Testis (tissue), 2 donors: ENCODE measurements at regions not wholly inside any gene's neighbourhood (a gene's known extent, or its start where the extent isn't known, plus 50 kb on each side); places are given as distances from the start of the nearest gene placed in this dataset.

Experiments used
- DNase-seq: peaks from one replicate; pipeline ENCODE4 v3.0.0-alpha.2; 2019
- H3K27ac ChIP-seq, 2 donors: fragments of 200-600 bp; sonication (generic); one replicate each; pipeline ENCODE4 v1.5.1; 2019
- H3K27me3 ChIP-seq: fragments of 200-600 bp; sonication (generic); one replicate; pipeline ENCODE4 v1.5.1; 2019
- H3K36me3 ChIP-seq: fragments of 200-600 bp; sonication (generic); one replicate; pipeline ENCODE4 v1.5.1; 2017; ENCODE audit warnings: low read depth; ENCODE audit errors: missing control alignments
- H3K4me1 ChIP-seq: fragments of 200-600 bp; sonication (generic); one replicate; pipeline ENCODE4 v1.5.1; 2019
- H3K4me3 ChIP-seq, 2 donors: fragments of 200-600 bp; sonication (generic); one replicate each; pipeline ENCODE4 v1.5.1; 2017 to 2019
- H3K9me3 ChIP-seq: fragments of 200-600 bp; sonication (generic); one replicate; pipeline ENCODE4 v1.5.1; 2017
- POLR2A ChIP-seq: fragments of 450-650 bp; IDR thresholded peaks from one replicate; pipeline ENCODE4 v1.6.1; 2017; ENCODE audit warnings: antibody characterized with exemption, mild to moderate bottlenecking, moderate library complexity
- WGBS, 2 donors: methylation state at CpG; one replicate each; pipeline ENCODE4 v1.1.5; 2018; 5-methylcytosine and 5-hydroxymethylcytosine counted together
- intact Hi-C: fragments of 100-400 bp; cut with DNase I; formaldehyde crosslinking; loops from one replicate; pipeline ENCODE4 v1.15.1; 2023; ENCODE audit warnings: low total_unique reads
- TF ChIP-seq, protein P1 (sequence below), 3 experiments: fragments of 450-650 bp in 2 of 3; fragments of 200-600 bp in 1 of 3; sonication (generic) in 1 of 3; IDR thresholded peaks; one replicate each; pipeline ENCODE4 v1.5.1; 2016 to 2019; ENCODE audit warnings: antibody characterized with exemption in 3 of 3, mild to moderate bottlenecking in 2 of 3, moderate library complexity in 1 of 3

- no peaks in the 10 kb centered on the region for H3K27me3 ChIP-seq
- no peak overlapping the region for H3K4me3 ChIP-seq
- 55 to 61% methylated on average over 3 of the region's 3 CpGs for WGBS, 2 donors
Observed at GRCh38 chr16:26441178-26441577, 625.5 kb upstream of the C16orf82 start.

GRCh38 chr16:26442321-26442720 lies 624.4 kb upstream of the C16orf82 start:
- Histone ChIP-seq H3K27me3 (no peaks in the 10 kb centered on the region), H3K4me3 (no peak overlapping the region), H3K9me3 (no peaks in the 10 kb centered on the region), H3K4me1 (no peaks in the 10 kb centered on the region), H3K27ac (no peak overlapping the region), H3K36me3 (no peaks in the 10 kb centered on the region)
- no peak for DNase-seq
- TF ChIP-seq POLR2A: no peak
- TF ChIP-seq, protein P1, sequence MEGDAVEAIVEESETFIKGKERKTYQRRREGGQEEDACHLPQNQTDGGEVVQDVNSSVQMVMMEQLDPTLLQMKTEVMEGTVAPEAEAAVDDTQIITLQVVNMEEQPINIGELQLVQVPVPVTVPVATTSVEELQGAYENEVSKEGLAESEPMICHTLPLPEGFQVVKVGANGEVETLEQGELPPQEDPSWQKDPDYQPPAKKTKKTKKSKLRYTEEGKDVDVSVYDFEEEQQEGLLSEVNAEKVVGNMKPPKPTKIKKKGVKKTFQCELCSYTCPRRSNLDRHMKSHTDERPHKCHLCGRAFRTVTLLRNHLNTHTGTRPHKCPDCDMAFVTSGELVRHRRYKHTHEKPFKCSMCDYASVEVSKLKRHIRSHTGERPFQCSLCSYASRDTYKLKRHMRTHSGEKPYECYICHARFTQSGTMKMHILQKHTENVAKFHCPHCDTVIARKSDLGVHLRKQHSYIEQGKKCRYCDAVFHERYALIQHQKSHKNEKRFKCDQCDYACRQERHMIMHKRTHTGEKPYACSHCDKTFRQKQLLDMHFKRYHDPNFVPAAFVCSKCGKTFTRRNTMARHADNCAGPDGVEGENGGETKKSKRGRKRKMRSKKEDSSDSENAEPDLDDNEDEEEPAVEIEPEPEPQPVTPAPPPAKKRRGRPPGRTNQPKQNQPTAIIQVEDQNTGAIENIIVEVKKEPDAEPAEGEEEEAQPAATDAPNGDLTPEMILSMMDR (IDR thresholded peaks at IDR 0.05): no peak
- intact Hi-C loops: no loop called here
- 62 to 72% methylated on average over 2 of the region's 2 CpGs for whole genome bisulfite sequencing, 2 donors

More at GRCh38 chr16:26441178-26441577, 625.5 kb upstream of the C16orf82 start:
- intact Hi-C loops: no loop called here
- no peak for TF ChIP-seq POLR2A
- TF ChIP-seq, protein P1 (IDR thresholded peaks at IDR 0.05): no peak
- Histone ChIP-seq H3K27ac (no peak overlapping the region), H3K9me3 (no peaks in the 10 kb centered on the region), H3K36me3 (no peaks in the 10 kb centered on the region), H3K4me1 (no peaks in the 10 kb centered on the region)
- no peak for DNase-seq

GRCh38 chr16:26447570-26447969 lies 619.2 kb upstream of the C16orf82 start:
- no peak overlapping the region for H3K27ac ChIP-seq
- WGBS, 2 donors: 80 to 89% methylated on average over 5 of the region's 5 CpGs
- TF ChIP-seq POLR2A: no peak
- TF ChIP-seq, protein P1 (IDR thresholded peaks at IDR 0.05): no peak
- H3K36me3 ChIP-seq: no peaks in the 10 kb centered on the region
- no peak overlapping the region for H3K4me3 ChIP-seq
- DNase-seq: no peak
- no peaks in the 10 kb centered on the region for H3K27me3 ChIP-seq
- no peaks in the 10 kb centered on the region for H3K4me1 ChIP-seq
- no peaks in the 10 kb centered on the region for H3K9me3 ChIP-seq
- intact Hi-C loops: no loop called here

- H3K4me1 ChIP-seq: no peaks in the 10 kb centered on the region
- H3K4me3 ChIP-seq: no peak overlapping the region
- no peak for DNase-seq
- no peaks in the 10 kb centered on the region for H3K36me3 ChIP-seq
- no peaks in the 10 kb centered on the region for H3K27me3 ChIP-seq
- H3K27ac ChIP-seq: no peak overlapping the region
- 53 to 61% methylated on average over 1 of the region's 1 CpG for WGBS, 2 donors
- no peaks in the 10 kb centered on the region for H3K9me3 ChIP-seq
- intact Hi-C loops: no loop called here
- TF ChIP-seq, protein P1 (IDR thresholded peaks at IDR 0.05): no peak
- TF ChIP-seq POLR2A: no peak
Observed at GRCh38 chr16:26453215-26453614, 613.5 kb upstream of the C16orf82 start.

DNA sequence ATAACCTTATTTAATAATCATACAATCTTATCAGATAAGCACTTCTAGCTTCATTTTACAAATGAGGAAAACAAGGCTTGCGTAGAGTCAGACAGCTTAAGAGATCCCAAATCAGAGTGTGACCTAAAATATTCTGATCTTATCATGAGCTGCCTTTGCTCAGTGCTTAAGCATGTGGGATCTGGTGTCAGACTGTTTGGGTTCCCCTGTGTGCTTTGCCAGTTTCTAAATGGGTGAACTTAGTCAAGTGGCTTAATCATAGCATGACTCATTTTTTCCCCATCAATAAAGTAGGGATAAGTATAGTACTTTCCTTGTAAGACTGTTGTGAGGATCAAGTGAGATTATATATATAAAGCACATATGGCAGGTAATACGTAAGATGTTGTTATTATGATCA lies 612.6 kb upstream of the C16orf82 start:
- H3K4me3 ChIP-seq: no peak overlapping the region
- no peaks in the 10 kb centered on the region for H3K4me1 ChIP-seq
- H3K27ac ChIP-seq: no peak overlapping the region
- TF ChIP-seq, protein P1 (IDR thresholded peaks at IDR 0.05): no peak
- no peak for TF ChIP-seq POLR2A
- H3K36me3 ChIP-seq: no peaks in the 10 kb centered on the region
- H3K27me3 ChIP-seq: no peaks in the 10 kb centered on the region
- no peaks in the 10 kb centered on the region for H3K9me3 ChIP-seq
- intact Hi-C loops: no loop called here
- WGBS, 2 donors: 80 to 92% methylated on average over 2 of the region's 2 CpGs
- DNase-seq: no peak
